ENCODE measurements at regions not wholly inside any gene's neighbourhood (a gene's known extent, or its start where the extent isn't known, plus 50 kb on each side); places are given as distances from the start of the nearest gene placed in this dataset.
"Not testable (repeated sequence)": the region's sequence is repeated elsewhere in the genome, so short reads cannot be mapped to it uniquely, and the experiment has no call there.

GRCh38 chr18:30450927-30451326, 591.6 kb downstream of the DSC3 start:
- DNase-seq (ENCODE audit: low spot score), result no peak

- DNase-seq (ENCODE audit: low spot score), result no peak
Measured at GRCh38 chr18:30446605-30447004, 595.9 kb downstream of the DSC3 start.

GRCh38 chr18:30444544-30444943, 598.0 kb downstream of the DSC3 start:
- no peak for DNase-seq (ENCODE audit: low spot score)

- DNase-seq (ENCODE audit: low spot score), result no peak
Measured at GRCh38 chr18:30440351-30440750, 602.2 kb downstream of the DSC3 start.

GRCh38 chr18:30439174-30439573, 603.4 kb downstream of the DSC3 start:
- no peak for DNase-seq (ENCODE audit: low spot score)

- DNase-seq (ENCODE audit: low spot score), result no peak
Measured at GRCh38 chr18:30432349-30432748, 610.2 kb downstream of the DSC3 start.

GRCh38 chr18:30419399-30419798, 623.1 kb downstream of the DSC3 start:
- not testable (repeated sequence) for DNase-seq (ENCODE audit: low spot score)

GRCh38 chr18:30415903-30416302, 626.6 kb downstream of the DSC3 start:
- no peak for DNase-seq (ENCODE audit: low spot score)

- DNase-seq (ENCODE audit: low spot score), result no peak
Measured at GRCh38 chr18:30409120-30409519, 633.4 kb downstream of the DSC3 start.

GRCh38 chr18:30406728-30407127, 635.8 kb downstream of the DSC3 start:
- DNase-seq (ENCODE audit: low spot score), result no peak

GRCh38 chr18:30405038-30405437, 637.5 kb downstream of the DSC3 start:
- DNase-seq (ENCODE audit: low spot score), result no peak

- DNase-seq (ENCODE audit: low spot score), result no peak
Measured at GRCh38 chr18:30404422-30404821, 638.1 kb downstream of the DSC3 start.

GRCh38 chr18:30403278-30403677, 639.3 kb downstream of the DSC3 start:
- DNase-seq (ENCODE audit: low spot score), result no peak

- no peak for DNase-seq (ENCODE audit: low spot score)
Measured at GRCh38 chr18:30387401-30387800, 655.1 kb downstream of the DSC3 start.

- DNase-seq (ENCODE audit: low spot score), result no peak
Measured at GRCh38 chr18:30386624-30387023, 655.9 kb downstream of the DSC3 start.

GRCh38 chr18:30385684-30386083, 656.9 kb downstream of the DSC3 start:
- no peak for DNase-seq (ENCODE audit: low spot score)

GRCh38 chr18:30381826-30382225, 660.7 kb downstream of the DSC3 start:
- DNase-seq (ENCODE audit: low spot score), result no peak

- DNase-seq (ENCODE audit: low spot score), result no peak
Measured at GRCh38 chr18:30378097-30378496, 664.4 kb downstream of the DSC3 start.

- DNase-seq (ENCODE audit: low spot score), result no peak
Measured at GRCh38 chr18:30376515-30376914, 666.0 kb downstream of the DSC3 start.

- no peak for DNase-seq (ENCODE audit: low spot score)
Measured at GRCh38 chr18:30361864-30362540, 680.5 kb downstream of the DSC3 start.

- no peak for DNase-seq (ENCODE audit: low spot score)
Measured at GRCh38 chr18:30359521-30359920, 683.0 kb downstream of the DSC3 start.

GRCh38 chr18:30358555-30358954, 684.0 kb downstream of the DSC3 start:
- no peak for DNase-seq (ENCODE audit: low spot score)

GRCh38 chr18:30352551-30353168, 689.9 kb downstream of the DSC3 start:
- DNase-seq (ENCODE audit: low spot score), result no peak

- no peak for DNase-seq (ENCODE audit: low spot score)
Measured at GRCh38 chr18:30350263-30350662, 692.3 kb downstream of the DSC3 start.
